ENCODE measurements at regions not wholly inside any gene's neighbourhood (a gene's known extent, or its start where the extent isn't known, plus 50 kb on each side); places are given as distances from the start of the nearest gene placed in this dataset.

- Mint-ChIP-seq H3K36me3 (no peaks in the 10 kb centered on the region), H3K4me3 (no peak overlapping the region), H3K9me3 (no peaks in the 10 kb centered on the region), H3K27me3 (peaks cover 5% of the 10 kb centered on the region), H3K27ac (no peak overlapping the region), H3K4me1 (no peaks in the 10 kb centered on the region)
These were observed 50.3 kb upstream of the ZBTB7C start for GRCh38 chr18:48459465-48459864.

DNA sequence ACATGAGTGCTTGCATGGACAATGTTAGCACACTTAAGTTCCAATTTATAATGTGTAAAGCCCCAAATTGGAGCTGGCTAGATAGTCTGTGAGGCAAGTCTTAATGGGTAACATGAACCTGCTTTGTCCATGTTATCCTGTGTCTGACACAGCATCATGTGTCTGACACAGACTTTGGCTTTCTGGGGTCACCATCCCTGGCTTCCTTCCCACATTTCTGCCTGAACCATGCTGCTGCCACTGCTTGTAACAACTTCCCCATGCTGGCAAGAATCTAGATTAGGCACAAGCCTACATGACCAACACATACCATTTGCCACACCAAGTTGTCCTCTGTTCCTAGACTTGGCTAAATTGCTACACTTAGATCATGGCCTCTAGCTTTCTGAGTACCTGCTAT, 49.8 kb upstream of the ZBTB7C start:
- Mint-ChIP-seq H3K27ac (no peak overlapping the region), H3K4me3 (no peak overlapping the region), H3K4me1 (no peaks in the 10 kb centered on the region), H3K27me3 (peaks cover 5% of the 10 kb centered on the region), H3K9me3 (no peaks in the 10 kb centered on the region), H3K36me3 (no peaks in the 10 kb centered on the region)

All from IgD-negative memory B cell (primary cell).